Bronchial epithelial cell (primary cell): ENCODE measurements at regions not wholly inside any gene's neighbourhood (a gene's known extent, or its start where the extent isn't known, plus 50 kb on each side); places are given as distances from the start of the nearest gene placed in this dataset.

Experiments
- DNase-seq: peaks from one replicate; pipeline ENCODE4 v3.0.0-alpha.2; 2010; ENCODE audit warnings: low read depth
- FAIRE-seq: peaks from 2 replicates; lab custom pipeline; 2011; peaks lifted over from hg19 to GRCh38; lab: Jason Lieb, UNC
- H3K27me3 ChIP-seq: 2 replicates; pipeline ENCODE4 v1.5.1; 2011; ENCODE audit warnings: low read length; ENCODE audit not compliant: control insufficient read depth, insufficient read depth
- H3K36me3 ChIP-seq: 2 replicates; pipeline ENCODE4 v1.5.1; 2011; ENCODE audit warnings: low read length; ENCODE audit not compliant: control insufficient read depth, insufficient read depth
- H3K4me3 ChIP-seq: 2 replicates; pipeline ENCODE4 v1.5.1; 2011; ENCODE audit warnings: mild to moderate bottlenecking, low read depth, low read length, control low read depth
- TF ChIP-seq, protein P1 (sequence below): IDR thresholded peaks from 2 replicates; pipeline ENCODE4 v1.5.1; 2011; ENCODE audit warnings: mild to moderate bottlenecking, moderate library complexity, low read length, control low read depth, inconsistent platforms; ENCODE audit not compliant: insufficient read depth, severe bottlenecking

DNA sequence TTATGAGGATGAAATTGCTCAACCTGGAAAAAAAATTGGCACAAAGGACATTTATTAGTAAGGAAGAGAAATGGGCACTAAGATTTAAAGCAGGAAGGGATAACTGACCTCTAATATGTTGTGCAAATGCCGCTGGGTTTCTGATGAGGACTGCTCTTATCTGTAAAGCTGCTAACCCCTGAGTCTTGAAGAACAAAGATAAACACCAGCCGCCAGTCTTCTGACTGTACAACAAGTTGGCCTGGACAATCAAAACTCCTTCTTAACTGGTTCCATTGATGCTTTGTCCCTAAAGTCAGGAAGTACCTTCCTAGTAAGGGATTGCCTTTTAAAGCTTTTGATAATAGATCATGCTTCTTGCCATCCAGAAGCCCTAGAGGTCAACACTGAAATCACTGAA, 301.8 kb downstream of the TRIB2 start:
- FAIRE-seq: no peak
- DNase-seq: no peak
- Histone ChIP-seq H3K27me3 (peaks cover 1% of the 10 kb centered on the region), H3K36me3 (no peaks in the 10 kb centered on the region), H3K4me3 (no peak overlapping the region)
- TF ChIP-seq, protein P1, sequence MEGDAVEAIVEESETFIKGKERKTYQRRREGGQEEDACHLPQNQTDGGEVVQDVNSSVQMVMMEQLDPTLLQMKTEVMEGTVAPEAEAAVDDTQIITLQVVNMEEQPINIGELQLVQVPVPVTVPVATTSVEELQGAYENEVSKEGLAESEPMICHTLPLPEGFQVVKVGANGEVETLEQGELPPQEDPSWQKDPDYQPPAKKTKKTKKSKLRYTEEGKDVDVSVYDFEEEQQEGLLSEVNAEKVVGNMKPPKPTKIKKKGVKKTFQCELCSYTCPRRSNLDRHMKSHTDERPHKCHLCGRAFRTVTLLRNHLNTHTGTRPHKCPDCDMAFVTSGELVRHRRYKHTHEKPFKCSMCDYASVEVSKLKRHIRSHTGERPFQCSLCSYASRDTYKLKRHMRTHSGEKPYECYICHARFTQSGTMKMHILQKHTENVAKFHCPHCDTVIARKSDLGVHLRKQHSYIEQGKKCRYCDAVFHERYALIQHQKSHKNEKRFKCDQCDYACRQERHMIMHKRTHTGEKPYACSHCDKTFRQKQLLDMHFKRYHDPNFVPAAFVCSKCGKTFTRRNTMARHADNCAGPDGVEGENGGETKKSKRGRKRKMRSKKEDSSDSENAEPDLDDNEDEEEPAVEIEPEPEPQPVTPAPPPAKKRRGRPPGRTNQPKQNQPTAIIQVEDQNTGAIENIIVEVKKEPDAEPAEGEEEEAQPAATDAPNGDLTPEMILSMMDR: no peak

DNA sequence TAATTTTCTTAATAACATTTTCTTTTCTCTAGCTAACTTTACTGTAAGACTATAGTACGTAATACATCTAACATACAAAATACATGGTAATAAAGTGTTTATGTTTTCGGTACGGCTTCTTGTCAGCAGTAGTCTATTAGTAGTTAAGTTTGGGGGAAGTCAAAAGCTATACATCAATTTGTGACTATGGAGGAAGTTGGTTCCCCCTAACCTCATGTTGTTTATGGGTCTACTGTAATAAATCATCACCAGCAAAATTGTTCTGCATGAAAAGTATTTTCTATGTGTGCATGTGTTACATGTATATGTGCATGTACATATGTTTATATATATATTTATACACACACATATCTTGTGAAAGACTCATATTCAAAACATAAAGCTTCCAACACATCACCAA, 303.0 kb downstream of the TRIB2 start:
- Histone ChIP-seq H3K36me3 (no peaks in the 10 kb centered on the region), H3K27me3 (peaks cover 1% of the 10 kb centered on the region), H3K4me3 (no peak overlapping the region)
- DNase-seq: no peak
- no peak for FAIRE-seq
- TF ChIP-seq, protein P1: no peak

DNA sequence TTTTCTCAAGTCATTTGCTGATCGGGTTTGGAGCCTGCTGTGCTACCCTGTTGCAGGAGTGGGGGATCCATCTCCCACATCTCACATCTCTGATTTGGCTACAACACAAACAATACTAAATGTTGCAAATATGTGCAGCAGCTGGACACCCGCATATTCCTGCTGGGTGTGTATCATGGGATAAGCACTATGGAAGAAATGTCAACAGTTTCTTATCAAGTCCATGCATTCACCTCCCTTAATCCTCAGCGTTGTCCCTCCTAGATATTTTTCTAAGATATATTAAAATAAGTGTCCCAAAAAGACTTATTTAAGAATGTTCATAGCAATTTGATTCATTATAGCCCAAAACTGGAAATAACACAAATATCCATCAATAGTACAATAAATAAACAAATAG, 303.7 kb downstream of the TRIB2 start:
- TF ChIP-seq, protein P1: no peak

DNA sequence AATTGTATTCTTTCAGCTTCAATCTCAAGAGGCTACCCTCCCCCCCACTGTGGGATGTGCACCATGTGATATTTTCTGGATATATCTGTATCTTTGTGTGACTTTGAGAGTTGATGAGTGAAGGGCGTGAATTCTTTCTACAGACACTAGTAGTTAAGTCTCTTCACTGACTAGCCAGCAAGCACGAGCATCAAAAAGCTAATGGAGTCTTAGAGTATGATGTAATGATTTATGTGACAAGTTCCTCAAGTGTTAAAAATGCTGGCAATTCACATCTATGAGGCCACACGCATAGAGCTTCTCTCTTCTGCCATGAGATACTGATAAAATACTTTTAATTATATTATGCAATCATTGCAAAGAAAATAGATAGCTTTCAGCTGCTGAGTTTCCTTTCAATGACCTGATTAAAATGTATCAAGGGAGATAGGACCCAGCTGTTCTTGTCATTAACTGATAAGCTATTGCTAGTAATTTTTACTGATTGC, 304.8 kb downstream of the TRIB2 start:
- FAIRE-seq: no peak
- no peak for DNase-seq
- H3K27me3 ChIP-seq: peaks cover 1% of the 10 kb centered on the region
- TF ChIP-seq, protein P1: no peak
- H3K4me3 ChIP-seq: no peak overlapping the region
- H3K36me3 ChIP-seq: no peaks in the 10 kb centered on the region

More for the DNA sequence above, 303.7 kb downstream of the TRIB2 start:
- no peak for FAIRE-seq
- peaks cover 1% of the 10 kb centered on the region for H3K27me3 ChIP-seq
- no peaks in the 10 kb centered on the region for H3K36me3 ChIP-seq
- no peak overlapping the region for H3K4me3 ChIP-seq
- no peak for DNase-seq

DNA sequence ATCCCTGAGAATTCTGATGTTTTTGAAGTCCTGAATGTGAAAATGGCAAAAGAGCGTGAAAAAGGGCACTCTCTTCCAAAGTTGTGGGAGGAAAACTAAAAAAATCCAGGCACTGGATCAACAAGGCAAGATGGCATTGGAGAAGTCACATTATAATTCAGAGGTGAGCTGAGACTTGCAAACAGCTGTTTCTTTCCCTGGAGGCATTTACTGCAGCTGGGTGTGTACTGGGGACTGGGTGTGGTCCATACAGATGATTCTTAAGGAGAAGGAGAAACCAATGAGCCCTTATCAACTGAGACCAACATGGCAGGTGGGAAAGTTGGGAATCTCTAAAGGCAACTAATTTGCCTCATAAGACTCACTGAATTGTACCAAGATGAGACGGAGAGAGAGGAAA, 313.9 kb downstream of the TRIB2 start:
- H3K36me3 ChIP-seq: no peaks in the 10 kb centered on the region
- no peak for FAIRE-seq
- TF ChIP-seq, protein P1: no peak
- no peak overlapping the region for H3K4me3 ChIP-seq
- H3K27me3 ChIP-seq: no peaks in the 10 kb centered on the region
- DNase-seq: no peak

DNA sequence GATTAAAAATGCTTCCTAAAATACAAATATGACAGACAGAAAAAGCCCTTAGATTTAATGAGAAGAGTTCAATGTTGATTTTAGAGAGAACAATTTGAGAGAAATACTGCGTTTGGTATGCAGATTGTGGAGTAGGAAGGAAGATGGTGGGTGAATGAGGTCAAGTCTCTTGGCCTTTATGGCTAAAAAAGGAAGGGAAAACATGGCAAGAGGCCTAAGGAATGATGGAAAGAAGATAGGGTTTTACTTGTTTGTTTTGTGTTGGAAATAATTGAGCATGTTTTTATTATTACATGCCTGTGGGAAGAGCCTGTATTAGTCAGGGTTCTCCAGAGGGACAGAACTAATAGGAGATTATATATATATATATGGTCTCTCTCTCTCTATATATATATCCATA, 318.1 kb downstream of the TRIB2 start:
- H3K36me3 ChIP-seq: no peaks in the 10 kb centered on the region
- no peak overlapping the region for H3K4me3 ChIP-seq
- TF ChIP-seq, protein P1: no peak
- FAIRE-seq: no peak
- H3K27me3 ChIP-seq: no peaks in the 10 kb centered on the region
- DNase-seq: no peak
